MM.1S (cell line): ENCODE measurements at regions not wholly inside any gene's neighbourhood (a gene's known extent, or its start where the extent isn't known, plus 50 kb on each side); places are given as distances from the start of the nearest gene placed in this dataset.

Experiments
- DNase-seq: peaks from one replicate; pipeline ENCODE4 v3.0.0-alpha.2; 2015
- H2AFZ ChIP-seq: fragments of 300-600 bp; sonication (generic); 2 replicates; pipeline ENCODE4 v1.6.0; 2016; ENCODE audit warnings: antibody characterized with exemption, low read length
- H3F3A ChIP-seq: fragments of 300-600 bp; sonication (generic); 2 replicates; pipeline ENCODE4 v1.6.1; 2016; ENCODE audit warnings: mild to moderate bottlenecking, antibody characterized with exemption, low read length, moderate library complexity, mixed read lengths; ENCODE audit not compliant: insufficient read depth
- H3K27ac ChIP-seq: fragments of 300-600 bp; sonication (generic); 2 replicates; pipeline ENCODE4 v1.5.1; 2016; ENCODE audit warnings: mild to moderate bottlenecking, low read length
- H3K27me3 ChIP-seq: fragments of 300-600 bp; sonication (generic); replicated peaks from 2 replicates; pipeline ENCODE4 v1.6.0; 2016; ENCODE audit warnings: low read length; ENCODE audit not compliant: insufficient read depth
- H3K36me3 ChIP-seq: fragments of 300-600 bp; sonication (generic); replicated peaks from 2 replicates; pipeline ENCODE4 v1.6.1; 2016; ENCODE audit warnings: mild to moderate bottlenecking, low read length, mixed read lengths; ENCODE audit not compliant: insufficient read depth
- H3K4me1 ChIP-seq: fragments of 300-600 bp; sonication (generic); 2 replicates; pipeline ENCODE4 v1.6.1; 2016; ENCODE audit warnings: low read length, mixed read lengths
- H3K4me2 ChIP-seq: fragments of 300-600 bp; sonication (generic); 2 replicates; pipeline ENCODE4 v1.6.0; 2016; ENCODE audit warnings: low read depth, low read length
- H3K4me3 ChIP-seq: fragments of 300-600 bp; sonication (generic); 2 replicates; pipeline ENCODE4 v1.5.1; 2016; ENCODE audit warnings: low read length, mixed read lengths
- H3K79me2 ChIP-seq: fragments of 300-600 bp; sonication (generic); 2 replicates; pipeline ENCODE4 v1.6.1; 2016; ENCODE audit warnings: mixed run types, low read length, mixed read lengths
- H3K9ac ChIP-seq: fragments of 300-600 bp; sonication (generic); 2 replicates; pipeline ENCODE4 v1.6.1; 2016; ENCODE audit warnings: low read length, mixed read lengths
- H3K9me2 ChIP-seq: fragments of 300-600 bp; sonication (generic); replicated peaks from 2 replicates; pipeline ENCODE4 v1.6.1; 2016; ENCODE audit warnings: mild to moderate bottlenecking, low read length, mixed read lengths; ENCODE audit not compliant: insufficient read depth
- H3K9me3 ChIP-seq: fragments of 300-600 bp; sonication (generic); replicated peaks from 2 replicates; pipeline ENCODE4 v1.6.1; 2016; ENCODE audit warnings: mild to moderate bottlenecking, low read length, mixed read lengths; ENCODE audit not compliant: insufficient read depth
- H4K20me1 ChIP-seq: fragments of 300-600 bp; sonication (generic); 2 replicates; pipeline ENCODE4 v1.6.1; 2016; ENCODE audit warnings: mild to moderate bottlenecking, low read length, moderate library complexity, mixed read lengths; ENCODE audit not compliant: insufficient read depth
- EZH2 ChIP-seq: fragments of 300-600 bp; sonication (generic); optimal IDR thresholded peaks from 2 replicates; pipeline ENCODE3; 2017; ENCODE audit warnings: low read depth, mild to moderate bottlenecking, antibody characterized with exemption, low read length, mixed read lengths
- EZH2phosphoT487 ChIP-seq: fragments of 300-600 bp; sonication (generic); IDR thresholded peaks from 2 replicates; pipeline ENCODE4 v1.6.1; 2018; ENCODE audit warnings: antibody characterized with exemption, low read length
- TF ChIP-seq, protein P1 (sequence below): fragments of 300-600 bp; sonication (generic); IDR thresholded peaks from 2 replicates; pipeline ENCODE4 v1.5.1; 2016; ENCODE audit warnings: antibody characterized with exemption, low read length, mixed read lengths

DNA sequence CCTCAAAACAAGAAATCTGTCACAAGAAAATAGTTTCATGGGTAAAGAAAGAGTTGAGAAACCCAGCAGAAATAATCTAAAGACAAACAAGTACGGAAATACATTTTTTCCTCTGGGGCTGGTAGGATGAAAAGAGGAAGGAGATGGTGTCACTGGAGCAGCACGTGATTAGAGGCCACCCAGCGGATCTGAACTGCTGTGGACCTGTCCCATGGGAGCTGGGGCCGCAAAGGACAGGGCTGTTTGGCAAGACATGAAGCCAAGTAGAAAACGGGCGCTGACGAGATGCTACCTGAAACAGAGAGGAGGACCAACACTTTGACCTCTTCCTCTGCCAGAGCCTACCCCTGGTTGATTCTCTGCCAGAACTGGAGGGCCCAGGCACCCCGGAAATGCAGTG, 295.4 kb upstream of the ATP5MC3 start:
- Histone ChIP-seq H4K20me1 (no peaks in the 10 kb centered on the region), H3K36me3 (no peaks in the 10 kb centered on the region), H3K9me2 (no peaks in the 10 kb centered on the region), H3K4me2 (no peak overlapping the region), H3K79me2 (no peaks in the 10 kb centered on the region), H2AFZ (no peak overlapping the region), H3K4me1 (no peaks in the 10 kb centered on the region), H3K9ac (no peak overlapping the region), H3K4me3 (no peak overlapping the region), H3K27ac (no peak overlapping the region), H3K9me3 (no peaks in the 10 kb centered on the region), H3K27me3 (no peaks in the 10 kb centered on the region), H3F3A (no peaks in the 10 kb centered on the region)
- no peak for DNase-seq
- TF ChIP-seq EZH2phosphoT487 (no peak), EZH2 (no peak)
- TF ChIP-seq, protein P1, sequence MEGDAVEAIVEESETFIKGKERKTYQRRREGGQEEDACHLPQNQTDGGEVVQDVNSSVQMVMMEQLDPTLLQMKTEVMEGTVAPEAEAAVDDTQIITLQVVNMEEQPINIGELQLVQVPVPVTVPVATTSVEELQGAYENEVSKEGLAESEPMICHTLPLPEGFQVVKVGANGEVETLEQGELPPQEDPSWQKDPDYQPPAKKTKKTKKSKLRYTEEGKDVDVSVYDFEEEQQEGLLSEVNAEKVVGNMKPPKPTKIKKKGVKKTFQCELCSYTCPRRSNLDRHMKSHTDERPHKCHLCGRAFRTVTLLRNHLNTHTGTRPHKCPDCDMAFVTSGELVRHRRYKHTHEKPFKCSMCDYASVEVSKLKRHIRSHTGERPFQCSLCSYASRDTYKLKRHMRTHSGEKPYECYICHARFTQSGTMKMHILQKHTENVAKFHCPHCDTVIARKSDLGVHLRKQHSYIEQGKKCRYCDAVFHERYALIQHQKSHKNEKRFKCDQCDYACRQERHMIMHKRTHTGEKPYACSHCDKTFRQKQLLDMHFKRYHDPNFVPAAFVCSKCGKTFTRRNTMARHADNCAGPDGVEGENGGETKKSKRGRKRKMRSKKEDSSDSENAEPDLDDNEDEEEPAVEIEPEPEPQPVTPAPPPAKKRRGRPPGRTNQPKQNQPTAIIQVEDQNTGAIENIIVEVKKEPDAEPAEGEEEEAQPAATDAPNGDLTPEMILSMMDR = no peak

DNA sequence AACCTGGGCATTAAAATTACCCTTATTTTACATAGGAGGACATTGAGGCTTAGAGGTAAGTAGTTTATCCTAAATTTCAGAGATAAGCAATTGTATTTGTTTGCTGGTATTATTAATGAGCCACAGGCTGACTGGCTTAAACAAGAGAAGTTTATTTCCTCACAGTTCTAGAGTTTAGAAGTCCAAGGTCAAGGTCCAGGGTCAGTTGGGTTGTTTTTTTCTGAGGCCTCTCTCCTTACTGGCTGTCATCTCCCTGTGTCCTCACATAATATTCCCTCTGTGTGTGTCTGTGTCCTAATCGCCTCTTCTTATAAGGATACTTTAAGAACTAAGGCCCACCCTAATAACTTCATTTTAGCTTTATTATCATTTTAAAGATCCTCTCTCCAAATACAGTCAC, 294.9 kb upstream of the ATP5MC3 start:
- DNase-seq = no peak
- Histone ChIP-seq H3K9me2 (no peaks in the 10 kb centered on the region), H3K4me3 (no peak overlapping the region), H3K4me2 (no peak overlapping the region), H3K27ac (no peak overlapping the region), H3K27me3 (no peaks in the 10 kb centered on the region), H3F3A (no peaks in the 10 kb centered on the region), H3K9ac (no peak overlapping the region), H3K79me2 (no peaks in the 10 kb centered on the region), H3K9me3 (no peaks in the 10 kb centered on the region), H4K20me1 (no peaks in the 10 kb centered on the region), H2AFZ (no peak overlapping the region), H3K36me3 (no peaks in the 10 kb centered on the region), H3K4me1 (no peaks in the 10 kb centered on the region)
- TF ChIP-seq EZH2phosphoT487 = no peak
- no peak for TF ChIP-seq EZH2
- TF ChIP-seq, protein P1 = no peak

DNA sequence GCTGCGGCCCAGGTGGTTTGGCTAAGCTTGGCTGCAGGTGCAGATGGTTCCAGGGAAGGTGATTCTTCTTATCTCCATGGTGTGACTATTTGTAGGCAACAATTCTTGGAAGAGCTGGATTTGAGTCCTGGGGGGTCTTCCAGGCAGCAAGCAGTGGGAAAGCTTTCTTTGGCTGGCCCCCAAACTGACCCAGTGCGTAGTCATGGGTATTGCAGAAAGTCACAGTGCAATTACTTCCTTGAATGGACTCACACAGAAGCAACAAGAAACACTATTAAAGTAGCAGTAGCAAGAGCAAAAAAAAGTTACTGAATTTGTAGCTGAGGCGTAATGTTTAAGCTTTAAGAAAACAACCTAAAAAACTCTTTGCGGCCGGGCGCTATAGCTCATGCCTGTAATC, 293.6 kb upstream of the ATP5MC3 start:
- H3K4me3 ChIP-seq = no peak overlapping the region
- H3K27me3 ChIP-seq = no peaks in the 10 kb centered on the region
- H3K27ac ChIP-seq = no peak overlapping the region
- H3K9me2 ChIP-seq = no peaks in the 10 kb centered on the region
- no peak overlapping the region for H3K9ac ChIP-seq
- H4K20me1 ChIP-seq = no peaks in the 10 kb centered on the region
- H3K4me2 ChIP-seq = no peak overlapping the region
- TF ChIP-seq EZH2 (no peak), EZH2phosphoT487 (no peak)
- TF ChIP-seq, protein P1 = no peak
- H3K4me1 ChIP-seq = no peaks in the 10 kb centered on the region
- no peak for DNase-seq
- no peak overlapping the region for H2AFZ ChIP-seq
- H3K79me2 ChIP-seq = no peaks in the 10 kb centered on the region
- H3K36me3 ChIP-seq = no peaks in the 10 kb centered on the region
- H3K9me3 ChIP-seq = no peaks in the 10 kb centered on the region
- no peaks in the 10 kb centered on the region for H3F3A ChIP-seq
